ENCODE measurements at regions not wholly inside any gene's neighbourhood (a gene's known extent, or its start where the extent isn't known, plus 50 kb on each side); places are given as distances from the start of the nearest gene placed in this dataset.

DNA sequence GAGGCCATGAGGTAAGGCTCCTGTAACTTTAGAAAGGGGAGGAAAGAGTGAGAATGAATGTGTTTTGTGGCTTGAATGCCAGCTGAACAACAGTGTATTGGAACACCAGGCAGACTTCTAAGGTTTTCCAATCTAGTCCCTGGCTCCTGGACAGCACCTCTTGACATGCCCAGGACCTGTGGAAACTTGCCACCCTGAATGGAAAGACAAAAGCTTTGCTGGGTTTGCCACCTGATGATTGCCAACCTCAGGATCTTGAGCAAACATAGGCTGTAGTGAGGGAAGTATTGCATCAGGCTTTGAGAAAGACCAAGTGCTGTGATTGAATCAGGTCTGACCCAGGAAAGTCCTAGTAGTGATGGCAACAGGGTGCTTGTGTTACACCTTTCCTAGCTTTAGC lies 1393.1 kb upstream of the DIAPH2 start:
- Histone ChIP-seq H3K36me3 (ENCODE audit: insufficient read depth, low read length, poor library complexity, severe bottlenecking) (no peaks in the 10 kb centered on the region), H3K27ac (ENCODE audit: low read depth, low read length, poor library complexity, severe bottlenecking) (no peak overlapping the region), H3K4me3 (ENCODE audit: low read depth, low read length, poor library complexity, severe bottlenecking) (no peak overlapping the region), H3K4me1 (ENCODE audit: insufficient read depth, low read length, poor library complexity, severe bottlenecking) (no peaks in the 10 kb centered on the region), H3K27me3 (replicated peaks; ENCODE audit: insufficient read depth, low read depth, low read length, poor library complexity) (no peaks in the 10 kb centered on the region), H3K9me3 (ENCODE audit: low read depth, low read length, poor library complexity, severe bottlenecking) (no peaks in the 10 kb centered on the region)
- intact Hi-C loops (cut with micrococcal nuclease; ENCODE audit: unreplicated experiment): no loop called here
- TF ChIP-seq EZH2 (IDR thresholded peaks at IDR 0.05; ENCODE audit: borderline replicate concordance, low read depth, low read length, poor library complexity, severe bottlenecking): no peak
- TF ChIP-seq, protein P1, sequence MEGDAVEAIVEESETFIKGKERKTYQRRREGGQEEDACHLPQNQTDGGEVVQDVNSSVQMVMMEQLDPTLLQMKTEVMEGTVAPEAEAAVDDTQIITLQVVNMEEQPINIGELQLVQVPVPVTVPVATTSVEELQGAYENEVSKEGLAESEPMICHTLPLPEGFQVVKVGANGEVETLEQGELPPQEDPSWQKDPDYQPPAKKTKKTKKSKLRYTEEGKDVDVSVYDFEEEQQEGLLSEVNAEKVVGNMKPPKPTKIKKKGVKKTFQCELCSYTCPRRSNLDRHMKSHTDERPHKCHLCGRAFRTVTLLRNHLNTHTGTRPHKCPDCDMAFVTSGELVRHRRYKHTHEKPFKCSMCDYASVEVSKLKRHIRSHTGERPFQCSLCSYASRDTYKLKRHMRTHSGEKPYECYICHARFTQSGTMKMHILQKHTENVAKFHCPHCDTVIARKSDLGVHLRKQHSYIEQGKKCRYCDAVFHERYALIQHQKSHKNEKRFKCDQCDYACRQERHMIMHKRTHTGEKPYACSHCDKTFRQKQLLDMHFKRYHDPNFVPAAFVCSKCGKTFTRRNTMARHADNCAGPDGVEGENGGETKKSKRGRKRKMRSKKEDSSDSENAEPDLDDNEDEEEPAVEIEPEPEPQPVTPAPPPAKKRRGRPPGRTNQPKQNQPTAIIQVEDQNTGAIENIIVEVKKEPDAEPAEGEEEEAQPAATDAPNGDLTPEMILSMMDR (conservative IDR thresholded peaks at IDR 0.05; ENCODE audit: low read depth, low read length): no peak
- no peak for DNase-seq (ENCODE audit: low spot score)
- ChIA-PET CTCF (no interaction called here), POLR2A (ENCODE audit: low non-redundant PET) (no interaction called here)
- BruUV-seq (replicated peaks): no TSS peak

DNA sequence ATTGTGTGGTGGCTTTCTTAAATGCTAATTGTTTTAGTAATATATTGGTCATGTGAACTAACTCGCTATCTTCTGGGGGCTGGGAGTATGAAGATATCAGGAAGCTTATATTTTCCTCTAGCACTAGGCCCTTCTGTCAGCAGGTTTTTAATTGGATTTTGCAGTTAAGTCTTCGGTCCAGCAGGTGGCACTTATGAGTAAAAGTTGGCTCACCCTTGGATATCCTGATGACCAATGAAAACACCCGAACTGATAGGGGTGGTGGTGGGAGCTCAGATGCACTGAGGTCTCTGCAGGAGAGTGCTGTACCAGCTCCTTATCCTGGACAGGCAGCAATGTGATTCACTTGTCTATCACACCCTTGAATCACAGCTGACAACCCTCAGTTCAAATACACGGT lies 1365.8 kb upstream of the DIAPH2 start:
- Histone ChIP-seq H3K4me3 (ENCODE audit: low read depth, low read length, poor library complexity, severe bottlenecking) (no peak overlapping the region), H3K4me1 (ENCODE audit: insufficient read depth, low read length, poor library complexity, severe bottlenecking) (no peaks in the 10 kb centered on the region), H3K36me3 (ENCODE audit: insufficient read depth, low read length, poor library complexity, severe bottlenecking) (no peaks in the 10 kb centered on the region), H3K27ac (ENCODE audit: low read depth, low read length, poor library complexity, severe bottlenecking) (no peak overlapping the region), H3K9me3 (ENCODE audit: low read depth, low read length, poor library complexity, severe bottlenecking) (no peaks in the 10 kb centered on the region), H3K27me3 (replicated peaks; ENCODE audit: insufficient read depth, low read depth, low read length, poor library complexity) (no peaks in the 10 kb centered on the region)
- TF ChIP-seq, protein P1 (conservative IDR thresholded peaks at IDR 0.05; ENCODE audit: low read depth, low read length): peak; percentile 57
- no peak for TF ChIP-seq EZH2 (IDR thresholded peaks at IDR 0.05; ENCODE audit: borderline replicate concordance, low read depth, low read length, poor library complexity, severe bottlenecking)
- POLR2A ChIA-PET (ENCODE audit: low non-redundant PET): no interaction called here
- CTCF ChIA-PET: interaction anchor here (0.6 kb wide), 1 partner anchor 381 kb away, joined by 4 read pairs; no protein-coding TSS in a partner anchor
- no TSS peak for BruUV-seq (replicated peaks)
- peak; percentile 60 for DNase-seq (ENCODE audit: low spot score)
- intact Hi-C loops (cut with micrococcal nuclease; ENCODE audit: unreplicated experiment): no loop called here

DNA sequence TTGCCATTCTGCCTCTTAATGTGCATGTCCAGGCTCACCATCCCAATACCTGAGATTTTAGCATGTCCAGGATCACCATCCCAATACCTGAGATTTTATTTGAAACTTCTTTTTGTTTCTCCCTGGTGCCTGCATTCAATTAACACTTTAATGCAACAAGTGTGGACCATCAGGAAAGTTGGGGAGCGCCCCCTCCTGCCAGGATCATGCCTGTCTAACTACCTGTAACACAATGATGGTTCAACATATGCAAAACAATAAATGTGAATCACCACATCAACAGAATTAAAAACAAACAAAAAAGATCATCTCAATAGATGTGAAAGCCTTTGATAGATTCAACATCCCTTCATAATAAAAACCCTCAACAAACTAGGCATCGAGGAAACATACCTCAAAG lies 1359.5 kb upstream of the DIAPH2 start:
- TF ChIP-seq, protein P1 (conservative IDR thresholded peaks at IDR 0.05; ENCODE audit: low read depth, low read length): no peak
- TF ChIP-seq EZH2 (IDR thresholded peaks at IDR 0.05; ENCODE audit: borderline replicate concordance, low read depth, low read length, poor library complexity, severe bottlenecking): no peak
- H3K9me3 ChIP-seq (ENCODE audit: low read depth, low read length, poor library complexity, severe bottlenecking): no peaks in the 10 kb centered on the region
- CTCF ChIA-PET: no interaction called here
- intact Hi-C loops (cut with micrococcal nuclease; ENCODE audit: unreplicated experiment): no loop called here
- no TSS peak for BruUV-seq (replicated peaks)
- H3K4me3 ChIP-seq (ENCODE audit: low read depth, low read length, poor library complexity, severe bottlenecking): no peak overlapping the region
- no peaks in the 10 kb centered on the region for H3K27me3 ChIP-seq (replicated peaks; ENCODE audit: insufficient read depth, low read depth, low read length, poor library complexity)
- no peak for DNase-seq (ENCODE audit: low spot score)
- no peak overlapping the region for H3K27ac ChIP-seq (ENCODE audit: low read depth, low read length, poor library complexity, severe bottlenecking)
- H3K4me1 ChIP-seq (ENCODE audit: insufficient read depth, low read length, poor library complexity, severe bottlenecking): no peaks in the 10 kb centered on the region
- POLR2A ChIA-PET (ENCODE audit: low non-redundant PET): no interaction called here
- H3K36me3 ChIP-seq (ENCODE audit: insufficient read depth, low read length, poor library complexity, severe bottlenecking): no peaks in the 10 kb centered on the region

Measured in A673 (cell line).